ENCODE measurements at regions not wholly inside any gene's neighbourhood (a gene's known extent, or its start where the extent isn't known, plus 50 kb on each side); places are given as distances from the start of the nearest gene placed in this dataset.

DNA sequence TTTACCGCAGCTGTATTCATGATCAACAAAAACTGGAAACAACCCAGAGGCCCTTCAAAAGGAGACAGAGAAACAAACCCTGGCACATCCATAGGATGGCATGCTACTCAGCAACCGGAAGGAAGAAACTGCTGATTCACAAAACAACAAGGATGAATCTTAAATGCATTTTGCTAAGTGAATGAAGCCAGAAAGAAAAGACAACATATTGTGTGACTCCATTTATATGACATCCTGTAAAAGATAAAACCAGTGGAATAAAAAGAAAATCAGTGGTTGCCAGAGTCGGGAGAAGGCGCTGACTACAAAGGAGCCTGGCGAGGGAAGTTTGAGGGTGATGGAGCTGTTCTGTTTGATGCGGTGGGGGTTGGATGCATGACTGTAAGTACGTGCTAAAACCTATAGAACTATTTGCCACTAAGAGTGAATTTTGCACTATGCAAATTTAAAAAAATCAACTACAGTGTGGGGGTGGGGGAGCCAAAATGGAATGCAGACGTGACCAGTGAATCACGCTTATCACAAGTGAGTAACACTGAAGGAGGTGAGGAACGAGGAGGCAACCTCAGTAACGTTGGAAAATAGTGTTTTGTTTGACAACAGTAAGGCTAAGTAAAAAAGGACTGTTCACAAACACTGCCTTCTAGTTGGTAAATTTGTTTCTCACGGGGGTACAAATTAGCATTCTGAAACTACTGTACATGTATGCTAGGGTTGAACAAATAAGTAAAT lies 108.9 kb downstream of the INHBB start:
- Histone ChIP-seq H2BK15ac (ENCODE audit: low read length) (no peak overlapping the region), H2AK5ac (ENCODE audit: low read depth, low read length) (no peak overlapping the region), H3K14ac (ENCODE audit: low read length) (no peak overlapping the region), H3K4me2 (ENCODE audit: insufficient read depth, low read length, poor library complexity, severe bottlenecking) (no peak overlapping the region), H2BK12ac (ENCODE audit: low read length) (no peak overlapping the region), H4K8ac (ENCODE audit: low read depth, low read length) (no peak overlapping the region), H2AFZ (ENCODE audit: low read length) (no peak overlapping the region), H3K23ac (ENCODE audit: low read depth, low read length, poor library complexity) (no peak overlapping the region), H3K27me3 (ENCODE audit: control insufficient read depth in 3 of 3, insufficient read depth in 3 of 3, low read depth in 1 of 3, low read length in 3 of 3) (peaks cover 0 to 41% (median 2%) of the 10 kb centered on the region in 3 experiments), H3K9me3 (replicated peaks in 1 of 2; ENCODE audit: control insufficient read depth in 2 of 2, insufficient read depth in 1 of 2, low read depth in 1 of 2, low read length in 2 of 2) (peaks cover 0 to 3% of the 10 kb centered on the region in 2 donors), H3K4me1 (ENCODE audit: control insufficient read depth in 2 of 2, insufficient read depth in 1 of 2, low read depth in 1 of 2, low read length in 2 of 2) (no peaks in the 10 kb centered on the region), H3K9ac (ENCODE audit: low read depth, low read length, poor library complexity) (no peak overlapping the region), H2BK120ac (ENCODE audit: low read depth, low read length) (no peak overlapping the region), H2BK5ac (ENCODE audit: low read length) (no peak overlapping the region), H3K79me1 (ENCODE audit: low read depth, low read length) (no peaks in the 10 kb centered on the region), H3K4me3 (ENCODE audit: low read length in 2 of 2) (no peak overlapping the region), H3K4ac (ENCODE audit: low read length) (no peak overlapping the region), H4K91ac (ENCODE audit: low read depth, low read length, poor library complexity) (no peak overlapping the region), H3K18ac (ENCODE audit: low read length) (no peak overlapping the region), H3K36me3 (replicated peaks in 1 of 2; ENCODE audit: control insufficient read depth in 2 of 2, insufficient read depth in 2 of 2, low read length in 2 of 2) (no peaks in the 10 kb centered on the region), H3K27ac (replicated peaks; ENCODE audit: low read length) (no peak overlapping the region)
- no CpG with 5 or more reads among the region's 12 CpGs for WGBS, 2 donors (ENCODE audit: extremely low coverage in 2 of 2, insufficient read length in 2 of 2, insufficient replicate concordance in 1 of 2)
- no peak for DNase-seq (ENCODE audit: low spot score)

- Histone ChIP-seq H3K36me3 (replicated peaks in 1 of 2; ENCODE audit: control insufficient read depth in 2 of 2, insufficient read depth in 2 of 2, low read length in 2 of 2) (no peaks in the 10 kb centered on the region), H3K27ac (replicated peaks; ENCODE audit: low read length) (no peak overlapping the region), H4K8ac (ENCODE audit: low read depth, low read length) (no peak overlapping the region), H3K23ac (ENCODE audit: low read depth, low read length, poor library complexity) (no peak overlapping the region), H3K18ac (ENCODE audit: low read length) (no peak overlapping the region), H3K27me3 (ENCODE audit: control insufficient read depth in 3 of 3, insufficient read depth in 3 of 3, low read depth in 1 of 3, low read length in 3 of 3) (peaks cover 0 to 35% (median 4%) of the 10 kb centered on the region in 3 experiments), H4K91ac (ENCODE audit: low read depth, low read length, poor library complexity) (no peak overlapping the region), H2BK12ac (ENCODE audit: low read length) (no peak overlapping the region), H2BK120ac (ENCODE audit: low read depth, low read length) (no peak overlapping the region), H2BK15ac (ENCODE audit: low read length) (no peak overlapping the region), H3K14ac (ENCODE audit: low read length) (no peak overlapping the region), H2BK5ac (ENCODE audit: low read length) (no peak overlapping the region), H3K4me1 (ENCODE audit: control insufficient read depth in 2 of 2, insufficient read depth in 1 of 2, low read depth in 1 of 2, low read length in 2 of 2) (no peaks in the 10 kb centered on the region), H3K9ac (ENCODE audit: low read depth, low read length, poor library complexity) (no peak overlapping the region), H2AK5ac (ENCODE audit: low read depth, low read length) (no peak overlapping the region), H3K4me2 (ENCODE audit: insufficient read depth, low read length, poor library complexity, severe bottlenecking) (no peak overlapping the region), H3K79me1 (ENCODE audit: low read depth, low read length) (no peaks in the 10 kb centered on the region), H3K4me3 (ENCODE audit: low read length in 2 of 2) (no peak overlapping the region), H3K4ac (ENCODE audit: low read length) (no peak overlapping the region), H3K9me3 (replicated peaks in 1 of 2; ENCODE audit: control insufficient read depth in 2 of 2, insufficient read depth in 1 of 2, low read depth in 1 of 2, low read length in 2 of 2) (peaks cover 0 to 3% of the 10 kb centered on the region in 2 donors), H2AFZ (ENCODE audit: low read length) (no peak overlapping the region)
- WGBS, 2 donors (ENCODE audit: extremely low coverage in 2 of 2, insufficient read length in 2 of 2, insufficient replicate concordance in 1 of 2): no CpG with 5 or more reads among the region's 1 CpG
- DNase-seq (ENCODE audit: low spot score): no peak
Measured at GRCh38 chr2:120455390-120455789, 109.5 kb downstream of the INHBB start.

GRCh38 chr2:120456867-120457266 lies 110.9 kb downstream of the INHBB start:
- Histone ChIP-seq H2BK5ac (ENCODE audit: low read length) (no peak overlapping the region), H3K27ac (replicated peaks; ENCODE audit: low read length) (no peak overlapping the region), H2AK5ac (ENCODE audit: low read depth, low read length) (no peak overlapping the region), H3K4me1 (ENCODE audit: control insufficient read depth in 2 of 2, insufficient read depth in 1 of 2, low read depth in 1 of 2, low read length in 2 of 2) (no peaks in the 10 kb centered on the region), H2AFZ (ENCODE audit: low read length) (no peak overlapping the region), H4K91ac (ENCODE audit: low read depth, low read length, poor library complexity) (no peak overlapping the region), H3K4ac (ENCODE audit: low read length) (no peak overlapping the region), H3K36me3 (replicated peaks in 1 of 2; ENCODE audit: control insufficient read depth in 2 of 2, insufficient read depth in 2 of 2, low read length in 2 of 2) (no peaks in the 10 kb centered on the region), H3K23ac (ENCODE audit: low read depth, low read length, poor library complexity) (no peak overlapping the region), H2BK15ac (ENCODE audit: low read length) (no peak overlapping the region), H3K27me3 (ENCODE audit: control insufficient read depth in 3 of 3, insufficient read depth in 3 of 3, low read depth in 1 of 3, low read length in 3 of 3) (peaks cover 0 to 26% (median 2%) of the 10 kb centered on the region in 3 experiments), H2BK120ac (ENCODE audit: low read depth, low read length) (no peak overlapping the region), H3K14ac (ENCODE audit: low read length) (no peak overlapping the region), H4K8ac (ENCODE audit: low read depth, low read length) (no peak overlapping the region), H3K9ac (ENCODE audit: low read depth, low read length, poor library complexity) (no peak overlapping the region), H2BK12ac (ENCODE audit: low read length) (no peak overlapping the region), H3K9me3 (replicated peaks in 1 of 2; ENCODE audit: control insufficient read depth in 2 of 2, insufficient read depth in 1 of 2, low read depth in 1 of 2, low read length in 2 of 2) (peaks cover 0 to 3% of the 10 kb centered on the region in 2 donors), H3K4me3 (ENCODE audit: low read length in 2 of 2) (no peak overlapping the region), H3K4me2 (ENCODE audit: insufficient read depth, low read length, poor library complexity, severe bottlenecking) (no peak overlapping the region), H3K18ac (ENCODE audit: low read length) (no peak overlapping the region), H3K79me1 (ENCODE audit: low read depth, low read length) (no peaks in the 10 kb centered on the region)
- no CpG with 5 or more reads among the region's 1 CpG for WGBS, 2 donors (ENCODE audit: extremely low coverage in 2 of 2, insufficient read length in 2 of 2, insufficient replicate concordance in 1 of 2)
- DNase-seq (ENCODE audit: low spot score): no peak

- peaks cover 0 to 3% of the 10 kb centered on the region in 2 donors for H3K9me3 ChIP-seq (replicated peaks in 1 of 2; ENCODE audit: control insufficient read depth in 2 of 2, insufficient read depth in 1 of 2, low read depth in 1 of 2, low read length in 2 of 2)
- no peak overlapping the region for H2AFZ ChIP-seq (ENCODE audit: low read length)
- H3K79me1 ChIP-seq (ENCODE audit: low read depth, low read length): no peaks in the 10 kb centered on the region
- no peak overlapping the region for H3K14ac ChIP-seq (ENCODE audit: low read length)
- H3K27ac ChIP-seq (replicated peaks; ENCODE audit: low read length): no peak overlapping the region
- no peak overlapping the region for H3K4me3 ChIP-seq (ENCODE audit: low read length in 2 of 2)
- no peak overlapping the region for H4K8ac ChIP-seq (ENCODE audit: low read depth, low read length)
- no peak overlapping the region for H4K91ac ChIP-seq (ENCODE audit: low read depth, low read length, poor library complexity)
- H2AK5ac ChIP-seq (ENCODE audit: low read depth, low read length): no peak overlapping the region
- peaks cover 0 to 40% (median 34%) of the 10 kb centered on the region in 3 experiments for H3K27me3 ChIP-seq (ENCODE audit: control insufficient read depth in 3 of 3, insufficient read depth in 3 of 3, low read depth in 1 of 3, low read length in 3 of 3)
- no CpG with 5 or more reads among the region's 8 CpGs for WGBS, 2 donors (ENCODE audit: extremely low coverage in 2 of 2, insufficient read length in 2 of 2, insufficient replicate concordance in 1 of 2)
- H2BK120ac ChIP-seq (ENCODE audit: low read depth, low read length): no peak overlapping the region
- H2BK15ac ChIP-seq (ENCODE audit: low read length): no peak overlapping the region
- H3K4me1 ChIP-seq (ENCODE audit: control insufficient read depth in 2 of 2, insufficient read depth in 1 of 2, low read depth in 1 of 2, low read length in 2 of 2): peaks cover 0 to 2% of the 10 kb centered on the region in 2 donors
- H3K9ac ChIP-seq (ENCODE audit: low read depth, low read length, poor library complexity): no peak overlapping the region
- no peak overlapping the region for H3K23ac ChIP-seq (ENCODE audit: low read depth, low read length, poor library complexity)
- H3K18ac ChIP-seq (ENCODE audit: low read length): no peak overlapping the region
- no peak overlapping the region for H2BK5ac ChIP-seq (ENCODE audit: low read length)
- no peak overlapping the region for H3K4me2 ChIP-seq (ENCODE audit: insufficient read depth, low read length, poor library complexity, severe bottlenecking)
- no peak for DNase-seq (ENCODE audit: low spot score)
- no peak overlapping the region for H3K4ac ChIP-seq (ENCODE audit: low read length)
- H2BK12ac ChIP-seq (ENCODE audit: low read length): no peak overlapping the region
- no peaks in the 10 kb centered on the region for H3K36me3 ChIP-seq (replicated peaks in 1 of 2; ENCODE audit: control insufficient read depth in 2 of 2, insufficient read depth in 2 of 2, low read length in 2 of 2)
Measured at GRCh38 chr2:120460511-120460910, 114.6 kb downstream of the INHBB start.

Measured in neuronal stem cell (in vitro differentiated cells).